Esophagus muscularis mucosa (tissue), 4 donors: ENCODE measurements at regions not wholly inside any gene's neighbourhood (a gene's known extent, or its start where the extent isn't known, plus 50 kb on each side); places are given as distances from the start of the nearest gene placed in this dataset.

Experiments
- DNase-seq: peaks from one replicate; pipeline ENCODE4 v3.0.0-alpha.2; 2017; ENCODE audit errors: extremely low spot score
- H3K27ac ChIP-seq, 4 donors: fragments of 200-600 bp; sonication (generic); replicated peaks in 1 of 4; 1 replicate in 3 of 4; 2 replicates in 1 of 4; pipeline ENCODE4 v1.5.1; 2016 to 2019; ENCODE audit warnings: mild to moderate bottlenecking in 1 of 4
- H3K27me3 ChIP-seq, 4 donors: fragments of 200-600 bp; sonication (generic); one replicate each; pipeline versions ENCODE4 v1.5.1 to v1.6.0; 2016 to 2019
- H3K36me3 ChIP-seq, 4 donors: fragments of 200-600 bp; sonication (generic); one replicate each; pipeline ENCODE4 v1.5.1; 2016 to 2019
- H3K4me1 ChIP-seq, 4 donors: fragments of 200-600 bp; sonication (generic); one replicate each; pipeline ENCODE4 v1.5.1; 2016 to 2019
- H3K4me3 ChIP-seq, 4 donors: fragments of 200-600 bp; sonication (generic); 1 replicate in 2 of 4; 2 replicates in 2 of 4; pipeline ENCODE4 v1.5.1; 2016 to 2019; ENCODE audit warnings: mild to moderate bottlenecking in 4 of 4, moderate library complexity in 1 of 4
- H3K9me3 ChIP-seq, 4 donors: fragments of 200-600 bp; sonication (generic); 1 replicate in 3 of 4; 2 replicates in 1 of 4; pipeline ENCODE4 v1.5.1; 2016 to 2019
- CTCF ChIP-seq, 3 experiments: fragments of 200-600 bp in 2 of 3; fragments of 450-650 bp in 1 of 3; sonication (generic) in 2 of 3; IDR thresholded peaks; one replicate each; pipeline ENCODE4 v1.5.1; 2017 to 2019; ENCODE audit warnings: antibody characterized with exemption in 3 of 3, mild to moderate bottlenecking in 2 of 3, moderate library complexity in 1 of 3
- EP300 ChIP-seq: sonication (generic); formaldehyde crosslinking; IDR thresholded peaks from one replicate; pipeline ENCODE4 v1.6.1; 2017; ENCODE audit warnings: antibody characterized with exemption
- POLR2A ChIP-seq: fragments of 450-650 bp; IDR thresholded peaks from one replicate; pipeline ENCODE4 v1.6.1; 2017; ENCODE audit warnings: antibody characterized with exemption, moderate library complexity, mild to moderate bottlenecking, low read depth
- POLR2AphosphoS5 ChIP-seq, 2 donors: sonication (generic); formaldehyde crosslinking; IDR thresholded peaks; one replicate each; pipeline ENCODE4 v1.6.1; 2017; ENCODE audit warnings: antibody characterized with exemption in 2 of 2
- WGBS: methylation state at CpG from one replicate; pipeline ENCODE4 v1.1.5; 2018; 5-methylcytosine and 5-hydroxymethylcytosine counted together
- intact Hi-C: fragments of 100-400 bp; cut with DNase I; formaldehyde crosslinking; loops from one replicate; pipeline ENCODE4 v1.15.1; 2023

- TF ChIP-seq POLR2AphosphoS5 (IDR thresholded peaks at IDR 0.05), result no peak
- no peak for TF ChIP-seq POLR2A
- no peak for TF ChIP-seq CTCF (IDR thresholded peaks at IDR 0.05)
- TF ChIP-seq EP300, result no peak
- H3K27me3 ChIP-seq, result no peaks in the 10 kb centered on the region
- no peaks in the 10 kb centered on the region for H3K9me3 ChIP-seq
- no peak overlapping the region for H3K4me3 ChIP-seq
- no peak overlapping the region for H3K27ac ChIP-seq
- no peaks in the 10 kb centered on the region for H3K4me1 ChIP-seq
- H3K36me3 ChIP-seq, result no peaks in the 10 kb centered on the region
- intact Hi-C loops, result no loop called here
- DNase-seq, result no peak
- WGBS, result 91% methylated on average over 2 of the region's 2 CpGs
These were observed 86.8 kb upstream of the LSM6 start for GRCh38 chr4:146088690-146089089.

DNA sequence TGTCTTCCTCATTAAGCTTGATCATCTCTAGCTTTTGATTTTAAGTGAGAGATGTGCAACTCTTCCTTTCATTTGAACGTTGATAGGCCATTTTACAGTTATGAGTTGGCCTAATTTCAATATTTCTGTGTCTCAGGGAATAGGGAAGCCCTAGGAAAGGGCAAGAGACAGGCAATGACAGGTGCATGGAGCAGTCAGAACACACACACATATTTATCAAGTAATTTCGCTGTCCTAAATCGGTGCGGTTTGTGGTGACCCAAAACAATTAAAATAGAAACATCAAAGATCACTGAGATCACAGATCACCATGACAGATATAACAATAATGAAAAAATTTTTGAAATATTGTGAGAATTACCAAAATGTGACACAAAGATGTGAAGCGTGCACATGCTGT, 87.7 kb upstream of the LSM6 start:
- Histone ChIP-seq H3K9me3 (no peaks in the 10 kb centered on the region), H3K4me1 (no peaks in the 10 kb centered on the region), H3K27ac (no peak overlapping the region), H3K27me3 (no peaks in the 10 kb centered on the region), H3K36me3 (no peaks in the 10 kb centered on the region), H3K4me3 (no peak overlapping the region)
- DNase-seq, result no peak
- 93% methylated on average over 5 of the region's 5 CpGs for WGBS
- intact Hi-C loops, result no loop called here
- TF ChIP-seq EP300 (no peak), POLR2A (no peak), POLR2AphosphoS5 (IDR thresholded peaks at IDR 0.05) (no peak), CTCF (IDR thresholded peaks at IDR 0.05) (no peak)

GRCh38 chr4:146076081-146076480, 99.4 kb upstream of the LSM6 start:
- no peaks in the 10 kb centered on the region for H3K36me3 ChIP-seq
- no peak overlapping the region for H3K4me3 ChIP-seq
- no peaks in the 10 kb centered on the region for H3K27me3 ChIP-seq
- 88% methylated on average over 6 of the region's 6 CpGs for WGBS
- DNase-seq, result no peak
- TF ChIP-seq CTCF (IDR thresholded peaks at IDR 0.05), result no peak
- H3K4me1 ChIP-seq, result no peaks in the 10 kb centered on the region
- no peak overlapping the region for H3K27ac ChIP-seq
- intact Hi-C loops, result no loop called here
- H3K9me3 ChIP-seq, result no peaks in the 10 kb centered on the region

- intact Hi-C loops, result no loop called here
- Histone ChIP-seq H3K27me3 (no peaks in the 10 kb centered on the region), H3K4me1 (no peaks in the 10 kb centered on the region), H3K4me3 (no peak overlapping the region), H3K36me3 (no peaks in the 10 kb centered on the region), H3K9me3 (no peaks in the 10 kb centered on the region), H3K27ac (no peak overlapping the region)
- TF ChIP-seq POLR2AphosphoS5 (IDR thresholded peaks at IDR 0.05) (no peak), POLR2A (no peak), EP300 (no peak), CTCF (IDR thresholded peaks at IDR 0.05) (no peak)
- DNase-seq, result no peak
- WGBS, result 74% methylated on average over 3 of the region's 3 CpGs
These were observed 102.0 kb upstream of the LSM6 start for GRCh38 chr4:146073517-146073916.

- no peak for DNase-seq
- Histone ChIP-seq H3K36me3 (no peaks in the 10 kb centered on the region), H3K9me3 (no peaks in the 10 kb centered on the region), H3K4me1 (no peaks in the 10 kb centered on the region), H3K4me3 (no peak overlapping the region), H3K27ac (no peak overlapping the region), H3K27me3 (no peaks in the 10 kb centered on the region)
- intact Hi-C loops, result no loop called here
- 93% methylated on average over 1 of the region's 1 CpG for WGBS
- no peak for TF ChIP-seq CTCF (IDR thresholded peaks at IDR 0.05)
- TF ChIP-seq EP300, result no peak
These were observed 103.1 kb upstream of the LSM6 start for GRCh38 chr4:146072376-146072775.
